ENCODE measurements at regions not wholly inside any gene's neighbourhood (a gene's known extent, or its start where the extent isn't known, plus 50 kb on each side); places are given as distances from the start of the nearest gene placed in this dataset.

DNA sequence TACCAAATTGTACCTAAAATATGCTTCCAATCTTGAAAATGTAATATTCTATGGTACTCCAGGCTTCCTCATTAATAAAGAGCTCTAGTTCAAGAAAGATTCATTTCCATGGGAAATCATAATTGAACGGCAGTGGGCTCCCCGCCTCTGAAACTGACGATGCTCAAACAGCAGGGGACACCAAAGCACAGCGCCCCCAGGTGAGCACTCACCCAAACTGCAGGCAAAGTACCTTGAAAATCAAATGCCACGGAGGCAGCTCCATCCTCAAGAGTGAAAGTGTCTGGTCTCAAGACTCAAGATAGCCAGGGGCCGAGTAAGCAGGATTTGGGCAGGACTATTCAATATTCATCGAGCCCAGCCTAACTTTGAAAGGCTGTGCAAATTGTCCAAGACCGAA lies 217.4 kb upstream of the TNRC6C start:
- DNase-seq (ENCODE audit: low read depth in 3 of 3, low spot score in 2 of 3): no peak

DNA sequence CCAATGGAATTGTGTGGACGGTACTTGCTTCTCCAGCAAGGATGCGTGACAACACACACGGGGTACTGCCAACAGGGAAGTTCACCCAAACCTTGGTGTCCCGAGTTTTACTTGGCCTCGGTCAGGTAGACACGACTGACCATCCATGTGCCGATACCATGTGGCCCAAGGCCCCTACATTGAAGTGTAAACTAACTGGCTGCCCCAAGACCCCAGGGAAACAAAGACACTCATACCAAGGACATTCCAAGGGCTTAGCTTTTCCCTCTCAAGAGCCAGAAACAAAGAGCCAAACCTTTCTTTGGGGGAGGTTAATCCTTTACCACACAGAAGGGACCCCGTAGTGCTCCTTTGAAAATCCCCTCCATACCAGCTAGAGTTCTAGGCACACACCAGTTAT lies 215.9 kb upstream of the TNRC6C start:
- DNase-seq (ENCODE audit: low read depth in 3 of 3, low spot score in 2 of 3): no peak

DNA sequence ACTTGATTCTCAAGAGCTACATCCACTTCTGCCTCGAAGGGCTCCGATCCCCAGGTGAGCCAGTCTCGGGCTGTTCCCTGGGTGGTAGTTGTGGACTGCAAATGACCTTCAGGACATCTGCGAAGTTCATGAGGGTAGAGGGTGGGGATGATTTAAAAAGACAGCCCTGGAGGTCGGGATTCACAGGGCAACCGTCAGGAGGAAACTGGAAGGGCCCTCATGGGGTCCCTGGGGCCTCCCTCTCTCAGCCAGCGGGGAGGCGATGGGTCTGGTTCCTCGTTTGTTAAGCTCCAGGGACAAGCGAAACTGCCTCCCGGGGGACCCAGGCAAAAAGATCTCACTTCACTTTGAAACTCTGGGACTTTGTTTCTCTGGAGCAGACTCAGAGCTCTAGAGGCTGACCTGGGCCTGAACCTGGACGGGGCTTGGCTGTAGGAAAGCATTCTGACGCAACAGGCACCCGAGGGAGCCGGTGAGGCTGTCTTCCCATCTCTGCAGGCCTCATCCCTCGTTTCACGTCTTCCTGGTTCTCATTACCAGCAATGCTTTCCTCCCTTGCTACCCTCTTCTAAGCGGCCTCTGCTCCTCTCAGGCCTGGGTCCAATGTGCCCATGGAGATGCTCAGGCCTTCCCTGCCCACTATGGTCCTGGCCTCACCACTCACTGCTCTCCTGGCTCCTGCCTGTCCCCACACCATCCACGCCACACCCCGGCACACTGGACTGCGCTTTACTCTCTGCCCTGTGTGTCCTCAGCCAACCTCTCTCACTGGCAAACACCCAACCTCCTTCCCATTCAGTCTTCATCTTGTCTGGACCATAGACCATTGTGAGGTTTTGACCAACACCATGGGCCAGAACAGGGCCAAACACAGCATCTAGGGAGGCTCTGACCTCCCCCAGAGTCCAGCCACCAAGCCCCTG lies 214.2 kb upstream of the TNRC6C start:
- no peak for DNase-seq (ENCODE audit: low read depth in 3 of 3, low spot score in 2 of 3)

DNA sequence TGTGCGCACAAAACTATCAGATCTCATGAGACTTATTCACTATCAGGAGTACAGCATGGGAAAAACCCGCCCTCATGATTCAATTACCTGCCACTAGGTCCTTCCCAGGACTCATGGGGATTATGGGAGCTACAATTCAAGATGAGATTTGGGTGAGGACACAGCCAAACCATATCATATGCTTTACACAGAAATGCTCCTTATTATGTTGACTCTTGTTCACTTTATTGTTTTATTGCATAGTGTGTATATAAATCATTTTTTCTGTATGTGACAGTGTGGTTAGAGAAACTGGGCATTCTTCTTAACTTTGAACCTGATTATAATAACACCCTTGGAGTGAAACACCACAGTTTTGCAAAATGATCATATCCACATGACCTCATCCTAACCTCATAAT lies 212.8 kb upstream of the TNRC6C start:
- no peak for DNase-seq (ENCODE audit: low read depth in 3 of 3, low spot score in 2 of 3)

DNA sequence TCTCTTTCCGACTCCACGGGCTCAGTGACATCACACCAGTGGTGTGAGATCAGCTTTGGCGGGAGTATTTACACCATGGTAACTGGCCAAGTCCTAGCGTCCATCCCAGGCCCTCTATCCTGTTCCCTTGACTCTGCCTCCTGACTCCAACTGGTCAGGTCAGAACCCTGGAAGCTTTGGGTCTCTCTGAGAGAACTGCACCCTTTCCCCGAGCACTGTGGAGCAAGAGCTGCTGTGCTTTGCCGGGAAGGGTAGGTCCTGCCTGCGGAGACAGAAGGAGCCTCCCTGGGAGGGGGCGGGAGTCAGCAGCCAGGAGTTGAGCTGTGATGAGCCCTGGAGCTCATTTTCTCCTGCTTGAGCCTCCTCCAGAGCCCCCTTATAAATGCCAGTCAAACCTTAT lies 212.1 kb upstream of the TNRC6C start:
- DNase-seq (ENCODE audit: low read depth in 3 of 3, low spot score in 2 of 3): no peak

DNA sequence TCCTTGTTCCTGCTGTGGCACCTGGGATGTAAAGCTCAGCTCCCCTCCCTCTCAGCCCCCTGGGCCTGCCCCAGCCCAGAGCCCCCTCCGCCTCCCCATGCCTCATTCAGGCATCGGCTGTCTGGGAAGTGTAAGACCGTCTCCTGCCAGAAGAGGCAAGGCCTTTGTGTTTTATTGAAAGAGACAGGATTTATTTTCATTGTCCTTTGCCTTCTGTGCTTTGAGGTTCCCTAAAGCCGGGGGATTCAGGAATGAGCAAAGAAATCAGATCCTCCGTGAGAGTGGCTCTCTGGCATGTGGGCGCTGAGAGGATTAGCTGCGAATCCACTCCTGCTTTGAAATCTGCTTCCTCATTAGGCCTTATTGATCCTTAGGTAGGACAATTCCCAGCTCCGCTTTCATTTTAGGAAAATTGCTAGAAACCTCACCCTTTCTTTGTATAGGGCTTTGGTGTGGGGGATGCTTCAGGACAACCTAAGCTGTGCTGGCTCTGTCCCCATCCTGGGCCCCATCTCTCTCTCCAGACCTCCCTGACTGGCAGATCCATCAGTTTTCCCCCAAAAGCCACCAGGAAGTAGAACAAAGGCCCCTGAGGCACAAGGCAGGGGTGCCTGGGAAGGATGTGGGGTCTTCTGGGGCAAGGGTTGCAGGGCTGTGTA lies 211.5 kb upstream of the TNRC6C start:
- no peak for DNase-seq (ENCODE audit: low read depth in 3 of 3, low spot score in 2 of 3)

DNA sequence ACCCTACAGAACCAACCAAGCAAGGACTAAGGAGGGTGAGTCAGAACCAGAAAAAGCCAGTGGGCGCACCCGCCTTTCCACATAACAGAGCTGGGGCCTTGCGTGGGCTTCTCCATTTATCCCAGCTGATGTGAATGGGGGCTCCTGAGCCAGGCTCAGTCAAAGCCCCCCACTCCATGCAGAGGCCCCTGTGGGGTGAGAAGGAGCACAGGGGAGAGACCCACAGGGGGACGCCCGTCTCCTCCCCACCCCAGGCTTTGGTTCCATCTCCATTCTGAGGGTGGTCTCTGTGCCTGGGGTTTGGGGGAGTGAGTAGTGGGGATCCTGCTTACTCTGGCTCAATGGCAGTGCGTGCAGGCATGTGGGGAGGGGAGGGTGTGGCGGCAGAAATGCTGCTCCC lies 210.1 kb upstream of the TNRC6C start:
- no peak for DNase-seq (ENCODE audit: low read depth in 3 of 3, low spot score in 2 of 3)

DNA sequence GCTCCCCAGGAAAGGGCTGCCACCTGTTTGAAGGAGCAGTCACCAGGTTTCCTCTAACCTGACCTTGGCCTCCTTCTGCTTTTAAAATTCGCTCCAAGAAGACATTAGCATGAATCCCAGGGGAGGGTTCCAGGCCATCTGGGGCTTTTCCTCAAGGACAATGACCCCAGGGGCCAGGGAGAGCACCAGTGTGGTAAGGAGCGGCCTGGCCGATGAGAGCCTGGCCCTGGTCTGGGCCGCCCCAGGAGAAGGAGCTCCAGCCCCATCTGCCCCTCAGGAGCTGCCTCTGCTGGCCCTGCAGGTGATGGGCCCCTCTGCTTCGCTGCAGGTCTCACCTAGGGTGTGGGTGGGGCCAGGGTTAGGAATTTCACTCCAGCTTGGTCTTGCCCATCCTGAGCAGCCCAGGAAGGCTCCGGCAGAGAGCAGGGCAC lies 209.2 kb upstream of the TNRC6C start:
- DNase-seq (ENCODE audit: low read depth in 3 of 3, low spot score in 2 of 3): no peak

DNA sequence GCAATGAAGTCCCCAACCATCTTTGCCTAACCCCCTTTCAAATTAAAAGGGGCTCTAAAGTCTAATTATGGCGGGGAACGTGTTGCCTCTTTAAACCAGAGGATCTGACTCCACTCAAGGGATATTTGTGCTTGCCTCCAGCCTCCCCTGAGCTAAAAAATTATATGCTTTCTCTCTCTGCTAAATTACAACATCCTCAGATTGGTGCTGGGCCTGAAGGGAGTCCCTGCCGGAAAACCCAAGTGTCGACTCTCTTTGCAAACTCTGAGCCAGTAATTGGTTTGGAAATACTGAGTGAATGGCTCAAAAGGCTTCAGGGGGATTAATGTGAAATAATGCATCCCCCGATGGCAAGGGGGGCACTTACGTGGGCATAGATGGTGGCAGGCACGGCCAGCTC lies 208.5 kb upstream of the TNRC6C start:
- no peak for DNase-seq (ENCODE audit: low read depth in 3 of 3, low spot score in 2 of 3)

DNA sequence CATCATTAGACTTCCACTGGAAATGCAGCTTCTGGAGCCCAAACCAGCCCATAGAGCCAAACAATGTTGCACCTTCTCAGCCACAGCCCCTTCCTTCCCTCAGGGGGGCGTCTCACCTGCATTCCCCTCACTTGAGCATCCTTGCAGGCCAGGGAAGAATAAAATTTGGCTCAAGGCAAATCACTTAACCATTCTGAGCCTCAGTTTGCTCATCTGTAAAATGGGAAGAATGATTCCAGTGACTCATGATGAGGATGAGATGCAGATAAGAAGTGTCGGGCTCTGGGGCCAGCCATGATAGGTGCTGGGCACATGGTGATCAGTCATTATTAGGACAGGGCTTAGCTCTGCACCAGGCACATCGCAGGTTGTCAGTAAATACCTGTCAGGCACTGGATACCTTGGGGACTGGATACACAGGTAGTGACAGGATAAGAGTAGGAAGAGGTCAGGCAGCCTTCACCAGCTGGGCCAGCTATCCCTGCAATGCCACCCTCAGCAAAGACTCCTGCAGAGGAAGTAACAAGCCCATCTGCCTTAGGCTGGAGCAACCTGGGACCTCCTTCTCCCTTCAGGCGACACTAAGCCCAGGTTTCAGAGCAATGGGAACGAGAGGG lies 208.0 kb upstream of the TNRC6C start:
- DNase-seq (ENCODE audit: low read depth in 3 of 3, low spot score in 2 of 3): no peak

DNA sequence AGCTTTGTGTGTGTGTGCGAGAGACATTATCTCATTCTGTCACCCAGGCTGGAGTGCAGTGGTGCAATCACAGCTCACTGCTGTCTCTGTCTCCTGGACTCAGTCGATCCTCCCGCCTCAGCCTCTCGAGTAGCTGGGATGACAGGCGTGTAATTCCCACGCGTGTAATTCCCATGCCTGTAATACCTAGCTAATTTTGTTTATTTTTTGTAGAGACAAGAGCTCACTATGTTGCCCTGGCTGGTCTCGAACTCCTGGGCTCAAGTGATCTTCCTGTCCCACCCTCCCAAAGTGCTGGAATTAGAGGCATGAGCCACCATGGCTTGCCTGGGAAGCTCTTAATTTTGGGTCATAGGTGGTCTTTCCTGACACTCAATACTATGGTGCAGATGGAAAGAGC lies 205.3 kb upstream of the TNRC6C start:
- no peak for DNase-seq (ENCODE audit: low read depth in 3 of 3, low spot score in 2 of 3)

DNA sequence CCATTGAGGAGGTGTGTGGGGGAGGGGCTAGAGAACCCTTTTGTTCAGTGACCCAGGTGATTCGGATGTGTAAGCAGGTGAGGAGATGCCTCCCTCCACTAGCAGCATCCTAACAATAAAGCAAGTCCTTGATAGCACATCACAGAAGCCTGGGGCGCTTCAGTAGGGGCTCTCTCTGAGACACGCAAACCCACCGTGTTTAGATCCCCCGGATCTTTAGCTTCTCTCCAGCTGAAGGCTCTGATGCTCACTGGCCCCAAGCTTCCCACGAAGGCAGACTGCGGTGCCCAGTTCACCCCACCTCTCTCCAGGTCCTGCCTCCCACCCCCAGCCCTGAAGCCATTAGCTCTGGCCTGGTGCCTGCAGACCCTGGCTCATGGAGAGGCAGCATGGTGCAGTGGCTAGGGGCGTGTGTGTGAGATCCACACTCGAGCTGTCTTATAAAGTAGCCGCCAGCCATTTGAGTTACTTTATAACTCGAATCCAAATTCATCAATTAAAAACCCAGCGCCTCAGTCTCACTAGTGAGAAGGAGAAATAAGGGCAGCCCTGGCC lies 204.7 kb upstream of the TNRC6C start:
- no peak for DNase-seq (ENCODE audit: low read depth in 3 of 3, low spot score in 2 of 3)

DNA sequence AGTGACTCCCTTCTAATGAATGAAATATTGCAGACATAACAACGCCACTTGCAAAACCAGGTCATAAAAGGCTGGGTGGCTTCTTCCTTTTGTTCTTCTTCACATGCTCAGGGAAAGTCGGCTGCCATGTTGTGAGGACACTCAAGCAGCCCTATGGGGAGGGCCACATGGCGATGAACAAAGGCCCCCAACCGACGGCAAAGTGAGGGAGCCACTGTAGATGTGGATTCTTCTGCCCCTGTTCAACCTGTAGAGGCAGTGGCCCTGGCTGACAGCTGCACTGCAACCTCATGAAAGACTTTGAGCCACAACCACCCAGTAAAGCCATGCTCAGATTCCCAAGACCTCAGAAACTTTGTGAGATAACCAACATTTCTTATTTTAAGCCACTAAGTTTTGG lies 203.5 kb upstream of the TNRC6C start:
- no peak for DNase-seq (ENCODE audit: low read depth in 3 of 3, low spot score in 2 of 3)

DNA sequence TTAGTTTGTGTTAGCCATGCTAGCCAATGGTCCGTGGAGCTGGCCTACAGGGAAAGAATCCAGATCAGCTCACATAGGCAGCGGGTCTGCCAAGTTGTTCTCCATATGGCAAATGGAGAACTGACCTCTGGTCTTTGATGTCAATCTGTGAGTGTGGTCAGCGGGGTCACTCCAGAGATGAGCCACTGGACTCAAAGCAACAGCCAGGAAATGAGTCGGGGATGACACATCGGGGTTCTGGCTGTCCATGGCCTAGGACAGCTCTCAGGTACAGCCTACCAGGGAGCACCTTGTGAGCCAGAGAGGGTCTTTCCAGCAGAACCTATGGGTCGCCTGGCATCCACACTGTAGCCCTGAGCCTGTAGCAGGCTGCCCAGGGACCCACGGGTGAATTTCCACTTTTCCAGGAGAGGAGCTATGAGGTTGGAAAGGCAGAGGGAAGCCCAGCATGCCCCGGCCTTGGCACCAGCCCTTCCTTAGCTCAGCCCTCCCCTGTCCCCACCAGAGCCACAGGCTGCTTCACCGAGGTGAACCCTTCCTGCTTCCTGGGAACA lies 203.0 kb upstream of the TNRC6C start:
- no peak for DNase-seq (ENCODE audit: low read depth in 3 of 3, low spot score in 2 of 3)

DNA sequence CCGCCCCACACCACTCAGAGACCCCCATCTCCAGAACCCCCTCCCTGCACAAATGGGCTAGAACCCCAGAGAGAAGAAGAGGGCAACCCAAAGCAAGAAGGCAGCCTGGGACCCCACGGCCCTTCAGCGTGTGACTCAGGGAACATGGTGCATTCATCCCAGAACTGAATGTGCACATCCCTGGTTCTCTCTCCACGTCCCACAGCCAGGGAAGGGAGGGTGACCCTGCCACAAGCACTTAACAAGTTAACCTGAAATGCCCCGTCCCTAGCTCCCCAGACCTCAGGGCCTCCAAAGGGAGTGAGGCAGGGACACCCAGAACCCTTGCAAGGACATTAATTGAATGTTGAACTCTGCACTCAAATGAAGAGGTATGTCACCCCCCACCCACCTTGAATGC lies 202.5 kb upstream of the TNRC6C start:
- DNase-seq (ENCODE audit: low read depth in 3 of 3, low spot score in 2 of 3): no peak

DNA sequence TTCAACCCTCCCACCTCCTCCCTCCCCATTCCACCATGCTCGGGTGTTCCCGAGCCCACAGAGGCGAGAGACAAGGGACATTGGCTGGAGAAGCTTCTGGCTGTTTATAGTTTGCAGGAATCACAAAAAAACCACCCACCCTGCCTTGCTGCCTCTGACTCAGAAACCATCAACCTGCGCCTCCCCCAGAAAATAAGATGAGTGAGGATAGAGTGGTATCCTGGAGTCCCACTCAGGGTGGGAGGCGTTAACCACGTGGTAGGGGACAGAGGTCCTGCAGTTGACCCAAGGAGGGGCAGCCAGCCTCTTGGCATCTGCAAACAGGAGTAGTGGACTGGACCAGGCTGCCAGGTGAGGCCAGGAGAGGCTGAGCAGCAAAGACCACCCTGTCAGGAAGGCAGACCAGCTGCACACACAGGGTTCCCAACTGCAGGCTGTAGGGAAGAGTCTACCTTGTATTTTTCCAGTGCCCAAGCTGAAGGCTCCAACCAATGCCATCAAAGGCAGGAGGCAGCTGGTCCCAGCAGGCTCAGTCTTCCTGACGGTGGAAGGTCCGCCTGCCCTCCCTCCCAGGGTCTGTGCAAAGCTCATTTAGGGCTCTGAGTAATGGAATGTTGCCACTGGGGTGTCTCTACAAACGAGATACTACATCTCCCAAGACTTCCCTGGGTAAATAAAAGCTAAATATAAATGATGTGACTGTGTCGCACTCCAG lies 201.5 kb upstream of the TNRC6C start:
- no peak for DNase-seq (ENCODE audit: low read depth in 3 of 3, low spot score in 2 of 3)

DNA sequence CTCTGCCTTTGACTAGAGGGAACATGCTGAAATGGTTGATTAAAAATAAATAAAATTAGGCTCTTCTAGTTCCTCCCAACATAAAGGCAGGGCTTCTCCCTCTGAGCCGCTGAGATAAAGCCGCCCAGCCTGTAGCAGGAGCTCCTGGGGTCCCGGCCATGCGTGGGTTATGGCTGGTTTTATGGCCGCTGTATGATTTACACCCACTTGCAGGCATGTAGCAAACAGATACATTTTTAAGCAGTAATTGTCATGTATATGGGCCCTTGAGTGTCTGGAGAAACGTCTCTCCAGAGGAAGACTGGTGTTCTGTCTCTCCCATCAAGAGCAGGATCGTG lies 201.0 kb upstream of the TNRC6C start:
- no peak for DNase-seq (ENCODE audit: low read depth in 3 of 3, low spot score in 2 of 3)

DNA sequence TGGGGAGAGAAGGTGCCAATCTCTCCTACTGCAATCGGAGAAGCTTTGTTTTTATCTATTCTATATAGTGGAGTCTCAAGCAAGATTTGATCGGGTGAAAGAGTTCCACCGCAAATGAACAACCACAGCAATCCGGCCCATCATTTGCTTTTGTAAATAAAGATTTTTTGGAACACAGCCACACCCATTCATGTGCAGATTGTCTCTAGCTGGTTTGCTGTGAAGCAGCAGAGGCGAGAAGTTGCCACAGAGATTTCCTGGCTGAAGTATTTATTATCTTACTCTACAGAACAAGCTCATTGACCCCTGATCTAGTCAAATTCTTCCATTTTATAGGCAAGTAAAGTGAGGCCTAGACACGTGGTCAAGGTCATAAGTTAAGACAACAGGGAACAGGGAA lies 195.5 kb upstream of the TNRC6C start:
- DNase-seq (ENCODE audit: low read depth in 3 of 3, low spot score in 2 of 3): no peak

DNA sequence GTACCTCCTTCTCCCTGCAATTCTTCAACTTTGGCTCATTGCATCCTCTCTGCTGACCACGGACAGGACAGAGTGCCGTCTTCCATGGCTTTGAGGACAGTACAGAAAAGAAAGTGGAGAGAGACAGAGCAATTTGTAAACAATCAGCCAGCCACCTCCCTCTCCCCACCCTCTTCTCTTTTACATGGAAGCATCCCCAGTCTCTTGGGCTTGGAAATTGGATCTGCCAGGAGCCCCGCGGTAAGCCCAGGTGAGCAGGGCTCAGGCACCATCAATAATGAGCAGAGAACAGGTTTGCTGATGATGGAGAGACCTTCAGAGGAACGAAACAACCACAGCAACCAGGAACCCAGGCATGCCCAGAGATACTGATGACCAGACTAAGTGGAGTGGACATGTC lies 194.9 kb upstream of the TNRC6C start:
- no peak for DNase-seq (ENCODE audit: low read depth in 3 of 3, low spot score in 2 of 3)

DNA sequence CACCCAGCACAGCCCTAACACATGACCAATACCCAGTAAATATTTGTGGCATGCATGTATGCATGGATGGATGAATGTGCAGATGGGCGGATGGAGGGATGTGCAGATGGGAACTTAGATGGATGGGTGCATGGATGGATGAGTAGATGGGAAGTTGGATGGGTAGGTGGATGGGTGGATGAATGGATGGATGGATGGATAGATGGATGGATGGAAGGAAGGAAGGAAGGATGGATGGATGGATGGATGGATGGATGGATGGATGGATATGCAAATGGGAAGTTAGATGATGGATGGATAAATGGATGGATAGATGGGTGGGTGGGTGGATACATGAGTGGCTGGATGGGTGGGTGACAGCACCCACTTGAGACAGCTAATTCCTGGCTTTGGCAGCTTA lies 193.2 kb upstream of the TNRC6C start:
- no peak for DNase-seq (ENCODE audit: low read depth in 3 of 3, low spot score in 2 of 3)

DNA sequence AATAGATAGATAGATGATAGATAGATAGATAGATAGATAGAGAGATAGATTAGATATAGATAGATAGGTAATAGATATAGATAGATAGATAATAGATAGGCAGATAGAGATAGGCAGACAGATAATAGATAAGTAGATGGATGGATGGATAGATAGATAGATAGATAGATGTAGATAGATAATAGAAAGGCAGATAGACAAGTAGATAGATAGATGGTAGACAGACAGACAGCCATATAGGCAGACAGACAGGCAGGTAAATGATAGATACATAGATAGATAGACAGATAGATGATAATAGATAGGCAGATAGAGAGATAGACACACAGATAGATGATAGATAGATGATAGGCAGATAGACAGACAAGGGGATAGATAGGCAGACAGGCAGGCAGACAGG lies 191.4 kb upstream of the TNRC6C start:
- no peak for DNase-seq (ENCODE audit: low read depth in 3 of 3, low spot score in 2 of 3)
